HepG2 (cell line): ENCODE measurements at regions not wholly inside any gene's neighbourhood (a gene's known extent, or its start where the extent isn't known, plus 50 kb on each side); places are given as distances from the start of the nearest gene placed in this dataset.
"Not testable (repeated sequence)": the region's sequence is repeated elsewhere in the genome, so short reads cannot be mapped to it uniquely, and the experiment has no call there.

Experiments
- CBX5 ChIP-seq: sonication (generic); formaldehyde crosslinking; IDR thresholded peaks from 2 replicates; pipeline ENCODE4 v1.4.0; 2020; ENCODE audit warnings: missing genetic modification reagents, borderline replicate concordance
- FOXO4 ChIP-seq: sonication (generic); formaldehyde crosslinking; conservative IDR thresholded peaks from 2 replicates; pipeline ENCODE4 v1.8.1; 2023; ENCODE audit warnings: missing genetic modification reagents
- MAFK ChIP-seq, 2 experiments: IDR thresholded peaks in 1 of 2; conservative IDR thresholded peaks in 1 of 2; 2 replicates each; pipeline ENCODE4 v1.6.1; 2011; ENCODE audit warnings: improper control_type of control experiment in 2 of 2, low read length in 2 of 2
- SYNCRIP ChIP-seq: fragments of 200-400 bp; formaldehyde crosslinking; IDR thresholded peaks from 2 replicates; pipeline ENCODE4 v1.6.1; 2018; ENCODE audit warnings: mild to moderate bottlenecking, low read depth, low read length; ENCODE audit not compliant: insufficient read depth
- TAF1 ChIP-seq: sonication (generic); formaldehyde crosslinking; IDR thresholded peaks from 2 replicates; pipeline ENCODE4 v1.4.0; 2020; ENCODE audit warnings: missing genetic modification reagents
- TFAP4 ChIP-seq: sonication (generic); IDR thresholded peaks from 2 replicates; pipeline ENCODE4 v1.6.1; 2016; ENCODE audit warnings: low read depth, borderline replicate concordance
- ZNF790 ChIP-seq: sonication (generic); formaldehyde crosslinking; IDR thresholded peaks from 2 replicates; pipeline ENCODE4 v1.8.0; 2022; ENCODE audit warnings: missing genetic modification reagents, mild to moderate bottlenecking, borderline replicate concordance

- TF ChIP-seq FOXO4 (CRISPR knock-in tag); TAF1 (CRISPR knock-in tag); SYNCRIP; ZNF790 (CRISPR knock-in tag); MAFK (conservative IDR thresholded peaks at IDR 0.05 in 1 of 2, IDR thresholded peaks at IDR 0.05 in 1 of 2; ENCODE audit: low read length in 2 of 2); TFAP4; CBX5 (CRISPR knock-in tag): not testable (repeated sequence)
Observed at GRCh38 chr15:20007338-20007737, 534.3 kb downstream of the GOLGA6L6 start.
